Coronary artery (tissue), 2 donors: ENCODE measurements at regions not wholly inside any gene's neighbourhood (a gene's known extent, or its start where the extent isn't known, plus 50 kb on each side); places are given as distances from the start of the nearest gene placed in this dataset.

Experiments used
- DNase-seq: peaks from one replicate; pipeline ENCODE4 v3.0.0-alpha.2; 2017; ENCODE audit warnings: low spot score
- H3K27ac ChIP-seq, 2 donors: fragments of 200-600 bp; sonication (generic); one replicate each; pipeline ENCODE4 v1.5.1; 2016 to 2019
- H3K4me3 ChIP-seq: fragments of 200-600 bp; sonication (generic); 2 replicates; pipeline ENCODE4 v1.5.1; 2016; ENCODE audit warnings: mild to moderate bottlenecking, moderate library complexity
- CTCF ChIP-seq: fragments of 200-600 bp; sonication (generic); IDR thresholded peaks from one replicate; pipeline ENCODE4 v1.5.1; 2019; ENCODE audit warnings: antibody characterized with exemption

DNA sequence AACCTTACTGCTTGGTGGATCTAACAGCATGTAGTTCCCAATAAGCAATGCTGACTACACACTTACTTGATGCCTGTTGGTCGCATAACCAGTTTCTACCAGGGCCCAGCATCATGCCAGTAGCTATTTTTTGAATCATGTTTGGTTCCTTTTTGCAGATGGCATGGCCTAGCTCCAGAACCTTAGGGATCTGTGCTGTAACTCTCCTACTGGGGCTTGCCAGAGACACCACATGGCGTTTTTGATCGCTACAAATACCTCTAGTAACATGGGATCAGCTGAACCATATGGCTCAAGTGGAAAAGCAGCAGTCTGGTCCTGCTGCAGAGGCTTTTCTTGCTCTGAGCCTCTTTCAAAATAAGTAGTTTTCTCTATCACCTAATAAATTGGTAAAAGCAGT is 654.6 kb upstream of the API5 start:
- DNase-seq = no peak

GRCh38 chr11:42661942-42662341 is 649.9 kb upstream of the API5 start:
- Histone ChIP-seq H3K4me3 (no peak overlapping the region), H3K27ac (no peak overlapping the region)
- DNase-seq = no peak
- no peak for TF ChIP-seq CTCF

More for the DNA sequence above, 654.6 kb upstream of the API5 start:
- Histone ChIP-seq H3K4me3 (no peak overlapping the region), H3K27ac (no peak overlapping the region)
- TF ChIP-seq CTCF = no peak

- Histone ChIP-seq H3K4me3 (no peak overlapping the region), H3K27ac (no peak overlapping the region)
- TF ChIP-seq CTCF = no peak
- DNase-seq = no peak
Measured at GRCh38 chr11:42669248-42669976, 642.4 kb upstream of the API5 start.

GRCh38 chr11:42674436-42674835 is 637.4 kb upstream of the API5 start:
- no peak for TF ChIP-seq CTCF
- H3K4me3 ChIP-seq = no peak overlapping the region
- DNase-seq = no peak
- H3K27ac ChIP-seq = no peak overlapping the region

DNA sequence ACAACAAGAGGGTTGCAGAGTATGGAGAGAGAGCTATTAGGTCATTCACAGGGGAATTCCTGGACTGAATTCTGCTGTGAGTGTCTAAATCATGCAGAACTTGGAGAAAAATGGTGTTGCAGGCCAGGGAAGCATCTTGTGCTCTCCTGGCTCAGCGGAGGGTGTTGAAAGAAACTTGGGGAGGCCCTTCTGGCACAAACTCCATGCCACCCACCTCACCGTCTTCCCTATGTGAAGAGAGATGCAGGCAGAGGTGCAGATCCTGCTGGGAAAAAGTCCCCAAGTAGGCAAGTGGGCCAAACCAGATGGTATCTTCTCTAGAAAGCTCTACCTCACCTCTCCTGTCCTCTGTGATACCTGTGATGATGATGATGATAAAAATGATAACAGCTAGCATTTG is 604.3 kb upstream of the API5 start:
- no peak for TF ChIP-seq CTCF

GRCh38 chr11:42709216-42709615 is 602.6 kb upstream of the API5 start:
- Histone ChIP-seq H3K4me3 (no peak overlapping the region), H3K27ac (no peak overlapping the region)
- DNase-seq = no peak
- no peak for TF ChIP-seq CTCF

More for the DNA sequence above, 604.3 kb upstream of the API5 start:
- H3K4me3 ChIP-seq = no peak overlapping the region
- no peak overlapping the region for H3K27ac ChIP-seq
- DNase-seq = no peak

DNA sequence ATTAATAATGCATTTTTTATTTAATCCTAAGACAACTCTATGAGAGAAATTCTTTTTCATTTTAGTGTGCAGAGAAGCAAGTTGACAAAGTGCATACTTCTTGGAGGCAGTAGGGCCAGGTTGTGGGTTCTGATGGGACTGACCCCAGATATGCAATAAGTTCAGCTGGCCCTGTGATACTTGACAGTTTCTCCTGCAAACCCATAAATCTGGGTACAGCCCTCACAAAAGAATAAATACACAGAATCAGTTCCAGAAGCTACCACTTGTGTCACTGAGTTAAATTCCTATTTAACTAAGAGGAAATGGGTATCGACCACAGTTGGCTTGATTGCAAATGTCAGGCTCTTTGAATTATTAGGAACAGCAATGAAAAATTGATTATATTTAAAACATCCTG is 598.5 kb upstream of the API5 start:
- no peak for DNase-seq
- TF ChIP-seq CTCF = no peak
- Histone ChIP-seq H3K4me3 (no peak overlapping the region), H3K27ac (no peak overlapping the region)
